ENCODE measurements at regions not wholly inside any gene's neighbourhood (a gene's known extent, or its start where the extent isn't known, plus 50 kb on each side); places are given as distances from the start of the nearest gene placed in this dataset.

DNA sequence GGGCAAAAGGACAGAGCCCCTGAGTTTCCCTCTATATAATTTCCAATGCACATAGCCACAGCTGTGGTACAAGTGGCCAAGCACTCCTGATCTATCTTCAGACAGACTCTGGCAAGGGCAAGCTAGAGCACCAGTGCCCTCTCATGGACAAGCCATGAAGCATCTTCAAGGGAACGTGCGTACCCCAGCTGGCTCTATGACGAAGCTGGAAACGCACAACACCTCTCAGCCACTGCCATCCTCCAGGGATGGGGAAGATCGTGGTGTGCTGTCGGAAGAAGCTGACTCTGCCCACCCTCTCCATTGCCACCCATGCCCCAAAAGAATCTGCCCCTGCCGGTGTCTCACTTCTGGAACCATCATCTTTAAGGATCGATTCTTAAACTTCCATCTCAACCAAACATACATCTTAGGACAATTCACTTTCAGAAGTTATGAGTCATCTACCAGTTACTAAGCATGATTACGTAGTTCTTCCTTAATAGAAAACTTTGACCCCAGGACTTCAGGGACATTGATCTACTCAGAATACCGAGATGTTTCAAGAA is 482.9 kb downstream of the AGTPBP1 start:
- Histone ChIP-seq H3K27ac (ENCODE audit: low read depth in 1 of 2, low read length in 2 of 2) (no peak overlapping the region), H3K27me3 (ENCODE audit: control insufficient read depth in 1 of 2, insufficient read depth in 2 of 2, low read length in 2 of 2) (no peaks in the 10 kb centered on the region), H3K4me1 (ENCODE audit: insufficient read depth, low read length) (no peaks in the 10 kb centered on the region), H3K4me3 (ENCODE audit: low read length) (no peak overlapping the region), H3K9me3 (ENCODE audit: control insufficient read depth in 1 of 2, insufficient read depth in 1 of 2, low read length in 2 of 2) (peaks cover 0 to 17% of the 10 kb centered on the region in 2 experiments), H3K36me3 (ENCODE audit: insufficient read depth, low read length) (no peaks in the 10 kb centered on the region)
- ChIA-PET CTCF (no interaction called here), POLR2A (no interaction called here)
- TF ChIP-seq, protein P1, sequence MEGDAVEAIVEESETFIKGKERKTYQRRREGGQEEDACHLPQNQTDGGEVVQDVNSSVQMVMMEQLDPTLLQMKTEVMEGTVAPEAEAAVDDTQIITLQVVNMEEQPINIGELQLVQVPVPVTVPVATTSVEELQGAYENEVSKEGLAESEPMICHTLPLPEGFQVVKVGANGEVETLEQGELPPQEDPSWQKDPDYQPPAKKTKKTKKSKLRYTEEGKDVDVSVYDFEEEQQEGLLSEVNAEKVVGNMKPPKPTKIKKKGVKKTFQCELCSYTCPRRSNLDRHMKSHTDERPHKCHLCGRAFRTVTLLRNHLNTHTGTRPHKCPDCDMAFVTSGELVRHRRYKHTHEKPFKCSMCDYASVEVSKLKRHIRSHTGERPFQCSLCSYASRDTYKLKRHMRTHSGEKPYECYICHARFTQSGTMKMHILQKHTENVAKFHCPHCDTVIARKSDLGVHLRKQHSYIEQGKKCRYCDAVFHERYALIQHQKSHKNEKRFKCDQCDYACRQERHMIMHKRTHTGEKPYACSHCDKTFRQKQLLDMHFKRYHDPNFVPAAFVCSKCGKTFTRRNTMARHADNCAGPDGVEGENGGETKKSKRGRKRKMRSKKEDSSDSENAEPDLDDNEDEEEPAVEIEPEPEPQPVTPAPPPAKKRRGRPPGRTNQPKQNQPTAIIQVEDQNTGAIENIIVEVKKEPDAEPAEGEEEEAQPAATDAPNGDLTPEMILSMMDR (IDR thresholded peaks at IDR 0.05) = no peak
- DNase-seq (peak in 1 of 14 experiments; percentile 1), ATAC-seq (ENCODE audit: poor library complexity) (no peak)
- Mint-ChIP-seq H3K4me3 (no peak overlapping the region), H3K27ac (no peak overlapping the region), H3K36me3 (ENCODE audit: low read depth) (no peaks in the 10 kb centered on the region), H3K27me3 (peaks cover 13% of the 10 kb centered on the region), H3K9me3 (peaks cover 4% of the 10 kb centered on the region), H3K4me1 (ENCODE audit: low read depth) (no peaks in the 10 kb centered on the region)
- intact Hi-C loops (cut with DNase I, micrococcal nuclease) = no loop called here

DNA sequence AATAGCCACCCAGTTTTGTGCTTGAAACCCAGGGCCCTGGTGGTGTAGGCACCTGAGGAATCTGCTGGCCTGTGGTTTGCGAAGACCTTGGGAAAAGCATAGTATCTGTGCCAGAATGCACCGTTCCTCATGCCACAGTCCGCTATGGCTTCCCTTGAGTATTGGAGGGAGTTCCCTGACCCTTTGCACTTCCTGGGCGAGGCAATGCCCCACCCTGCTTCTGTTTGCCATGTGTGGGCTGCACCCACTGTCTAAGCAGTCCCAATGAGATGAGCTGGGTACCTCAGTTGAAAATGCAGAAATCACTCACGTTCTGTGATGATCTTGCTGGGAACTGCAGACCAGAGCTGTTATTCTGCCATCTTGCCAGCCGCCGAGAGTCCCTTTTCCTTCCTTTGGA is 483.5 kb downstream of the AGTPBP1 start:
- no peaks in the 10 kb centered on the region for H3K4me1 ChIP-seq (ENCODE audit: insufficient read depth, low read length)
- H3K9me3 Mint-ChIP-seq = peaks cover 4% of the 10 kb centered on the region
- POLR2A ChIA-PET = no interaction called here
- no peaks in the 10 kb centered on the region for H3K36me3 Mint-ChIP-seq (ENCODE audit: low read depth)
- H3K27me3 ChIP-seq (ENCODE audit: control insufficient read depth in 1 of 2, insufficient read depth in 2 of 2, low read length in 2 of 2) = no peaks in the 10 kb centered on the region
- H3K9me3 ChIP-seq (ENCODE audit: control insufficient read depth in 1 of 2, insufficient read depth in 1 of 2, low read length in 2 of 2) = peaks cover 0 to 17% of the 10 kb centered on the region in 2 experiments
- no peaks in the 10 kb centered on the region for H3K36me3 ChIP-seq (ENCODE audit: insufficient read depth, low read length)
- ATAC-seq (ENCODE audit: poor library complexity) (no peak), DNase-seq (no peak)
- no peak overlapping the region for H3K4me3 Mint-ChIP-seq
- H3K4me3 ChIP-seq (ENCODE audit: low read length) = no peak overlapping the region
- CTCF ChIA-PET = no interaction called here
- no peak overlapping the region for H3K27ac ChIP-seq (ENCODE audit: low read depth in 1 of 2, low read length in 2 of 2)
- no peaks in the 10 kb centered on the region for H3K4me1 Mint-ChIP-seq (ENCODE audit: low read depth)
- intact Hi-C loops (cut with DNase I, micrococcal nuclease) = no loop called here
- no peak overlapping the region for H3K27ac Mint-ChIP-seq
- peaks cover 13% of the 10 kb centered on the region for H3K27me3 Mint-ChIP-seq
- TF ChIP-seq, protein P1 (IDR thresholded peaks at IDR 0.05) = no peak

DNA sequence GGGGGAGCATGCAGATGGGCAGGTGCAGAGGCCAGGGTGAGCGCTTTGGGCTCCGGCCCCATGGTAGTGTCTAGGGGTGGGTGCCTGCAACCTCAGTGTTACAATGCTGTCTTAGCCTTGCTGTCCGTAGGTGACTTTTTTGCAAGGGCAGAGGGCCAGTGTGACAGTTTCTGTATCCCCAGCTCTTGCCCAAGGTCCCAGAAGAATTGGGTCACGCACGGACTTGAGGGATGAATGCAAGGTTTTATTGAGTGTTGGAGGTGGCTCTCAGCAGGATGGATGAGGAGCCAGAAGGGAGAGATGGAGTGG is 492.5 kb downstream of the AGTPBP1 start:
- H3K36me3 ChIP-seq (ENCODE audit: insufficient read depth, low read length) = no peaks in the 10 kb centered on the region
- peaks cover 0 to 4% of the 10 kb centered on the region in 2 experiments for H3K9me3 ChIP-seq (ENCODE audit: control insufficient read depth in 1 of 2, insufficient read depth in 1 of 2, low read length in 2 of 2)
- Mint-ChIP-seq H3K4me3 (no peak overlapping the region), H3K9me3 (no peaks in the 10 kb centered on the region), H3K27ac (no peak overlapping the region), H3K36me3 (ENCODE audit: low read depth) (no peaks in the 10 kb centered on the region), H3K27me3 (peaks cover 4% of the 10 kb centered on the region), H3K4me1 (ENCODE audit: low read depth) (no peaks in the 10 kb centered on the region)
- ATAC-seq (ENCODE audit: poor library complexity) (no peak), DNase-seq (no peak)
- intact Hi-C loops (cut with DNase I, micrococcal nuclease) = no loop called here
- POLR2A ChIA-PET = no interaction called here
- CTCF ChIA-PET = no interaction called here
- H3K27me3 ChIP-seq (ENCODE audit: control insufficient read depth in 1 of 2, insufficient read depth in 2 of 2, low read length in 2 of 2) = no peaks in the 10 kb centered on the region
- H3K4me3 ChIP-seq (ENCODE audit: low read length) = no peak overlapping the region
- TF ChIP-seq, protein P1 (IDR thresholded peaks at IDR 0.05) = no peak
- H3K4me1 ChIP-seq (ENCODE audit: insufficient read depth, low read length) = no peaks in the 10 kb centered on the region
- H3K27ac ChIP-seq (ENCODE audit: low read depth in 1 of 2, low read length in 2 of 2) = no peak overlapping the region
